GM12865 (cell line): ENCODE measurements at regions not wholly inside any gene's neighbourhood (a gene's known extent, or its start where the extent isn't known, plus 50 kb on each side); places are given as distances from the start of the nearest gene placed in this dataset.

Experiments
- DNase-seq: peaks from one replicate; pipeline ENCODE4 v3.0.0; 2010; ENCODE audit warnings: low read depth
- H3K4me3 ChIP-seq: 2 replicates; pipeline ENCODE4 v1.5.1; 2011; ENCODE audit warnings: mild to moderate bottlenecking, low read depth, low read length, control low read depth
- CTCF ChIP-seq: IDR thresholded peaks from 2 replicates; pipeline ENCODE4 v1.5.1; 2011; ENCODE audit warnings: low read length, control low read depth, low read depth, inconsistent platforms; ENCODE audit not compliant: insufficient read depth; ENCODE audit errors: missing control alignments

DNA sequence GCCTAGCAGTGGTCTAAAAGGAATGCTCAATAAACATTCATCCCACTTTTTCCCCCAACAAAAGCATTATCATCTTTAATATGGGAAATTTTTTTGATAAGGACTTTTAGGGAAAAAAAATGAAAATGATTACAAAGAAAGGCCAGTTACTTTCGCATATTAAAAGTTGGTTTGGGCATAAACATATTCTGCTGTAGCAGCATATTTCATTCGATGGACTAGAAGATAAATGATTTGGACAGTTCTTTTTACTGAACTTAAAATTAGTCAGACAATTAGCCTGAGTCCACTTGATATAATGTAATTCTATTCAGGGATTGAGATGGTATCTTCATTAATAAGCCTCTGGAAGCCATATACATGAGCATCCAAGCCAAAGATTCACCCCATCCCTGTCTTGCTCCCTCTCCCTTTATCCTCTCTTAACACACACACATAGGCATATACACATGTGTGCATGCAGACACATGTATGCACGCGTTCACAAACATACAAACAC lies 299.1 kb downstream of the NUAK1 start:
- TF ChIP-seq CTCF: no peak
- no peak for DNase-seq
- H3K4me3 ChIP-seq: no peak overlapping the region

- no peak for TF ChIP-seq CTCF
- no peak for DNase-seq
- H3K4me3 ChIP-seq: no peak overlapping the region
These were observed 298.4 kb downstream of the NUAK1 start for GRCh38 chr12:105840384-105840783.

GRCh38 chr12:105841840-105842239 lies 296.9 kb downstream of the NUAK1 start:
- no peak for TF ChIP-seq CTCF
- H3K4me3 ChIP-seq: no peak overlapping the region
- no peak for DNase-seq

GRCh38 chr12:105843561-105843960 lies 295.2 kb downstream of the NUAK1 start:
- TF ChIP-seq CTCF: no peak
- no peak overlapping the region for H3K4me3 ChIP-seq
- no peak for DNase-seq

- TF ChIP-seq CTCF: no peak
- DNase-seq: no peak
- no peak overlapping the region for H3K4me3 ChIP-seq
These were observed 294.6 kb downstream of the NUAK1 start for GRCh38 chr12:105843986-105844760.

DNA sequence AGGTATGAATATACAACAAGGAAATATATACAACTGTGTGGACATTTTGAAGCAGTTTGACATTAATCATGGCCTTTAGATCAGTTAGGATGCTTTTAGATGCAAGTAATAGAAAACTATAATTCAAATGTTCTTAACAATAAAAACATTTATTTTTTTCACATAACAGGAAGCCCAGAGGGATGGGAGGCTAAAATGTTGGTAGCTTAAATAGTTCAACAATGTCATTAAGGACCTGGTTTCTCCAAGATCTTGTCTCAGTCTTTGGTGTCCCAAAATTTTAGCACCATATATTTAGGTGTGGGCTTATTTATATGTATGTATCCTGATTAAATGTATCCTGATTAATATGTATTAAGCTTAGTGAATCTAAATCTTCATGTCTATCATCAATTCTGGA lies 292.4 kb downstream of the NUAK1 start:
- no peak for TF ChIP-seq CTCF
- H3K4me3 ChIP-seq: no peak overlapping the region
- DNase-seq: no peak

DNA sequence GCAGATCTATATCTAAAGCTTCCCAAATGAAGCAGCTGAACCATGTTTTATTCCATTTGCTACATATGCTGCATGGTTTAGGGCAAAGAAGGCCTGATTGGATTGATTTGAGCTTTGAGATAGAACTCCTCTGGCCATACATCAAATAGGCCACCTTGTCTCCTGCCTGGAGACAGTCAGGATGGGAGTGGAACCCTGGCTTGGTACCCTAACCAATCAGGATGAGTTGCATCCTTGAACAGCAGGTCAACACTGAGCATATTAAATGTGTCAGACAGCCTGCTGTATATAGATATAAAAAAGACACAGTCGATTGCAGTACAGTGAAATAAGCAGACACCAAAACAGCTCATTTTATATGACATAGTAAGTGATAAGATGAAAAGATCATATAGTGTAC lies 291.7 kb downstream of the NUAK1 start:
- DNase-seq: no peak
- TF ChIP-seq CTCF: no peak
- no peak overlapping the region for H3K4me3 ChIP-seq
